ENCODE measurements at regions not wholly inside any gene's neighbourhood (a gene's known extent, or its start where the extent isn't known, plus 50 kb on each side); places are given as distances from the start of the nearest gene placed in this dataset.
"Not testable (repeated sequence)": the region's sequence is repeated elsewhere in the genome, so short reads cannot be mapped to it uniquely, and the experiment has no call there.

DNA sequence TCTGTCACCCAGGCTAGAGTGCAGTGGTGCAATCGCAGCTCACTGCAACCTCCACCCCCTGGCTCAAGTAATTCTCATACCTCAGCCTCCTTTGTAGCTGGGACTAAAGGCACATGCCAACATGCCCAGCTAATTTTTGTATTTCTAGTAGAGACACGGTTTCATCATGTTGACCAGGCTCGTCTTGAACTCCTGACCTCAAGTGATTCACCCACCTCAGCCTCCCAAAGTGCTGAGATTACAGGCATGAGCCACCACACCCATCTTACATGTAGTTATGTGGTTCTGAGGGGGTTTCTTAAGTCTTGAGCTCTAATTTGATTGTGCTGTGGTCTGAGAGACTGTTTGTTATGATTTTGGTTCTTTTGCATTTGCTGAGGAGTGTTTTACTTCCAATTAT, 57.3 kb upstream of the USP15 start:
- TF ChIP-seq, protein P1, sequence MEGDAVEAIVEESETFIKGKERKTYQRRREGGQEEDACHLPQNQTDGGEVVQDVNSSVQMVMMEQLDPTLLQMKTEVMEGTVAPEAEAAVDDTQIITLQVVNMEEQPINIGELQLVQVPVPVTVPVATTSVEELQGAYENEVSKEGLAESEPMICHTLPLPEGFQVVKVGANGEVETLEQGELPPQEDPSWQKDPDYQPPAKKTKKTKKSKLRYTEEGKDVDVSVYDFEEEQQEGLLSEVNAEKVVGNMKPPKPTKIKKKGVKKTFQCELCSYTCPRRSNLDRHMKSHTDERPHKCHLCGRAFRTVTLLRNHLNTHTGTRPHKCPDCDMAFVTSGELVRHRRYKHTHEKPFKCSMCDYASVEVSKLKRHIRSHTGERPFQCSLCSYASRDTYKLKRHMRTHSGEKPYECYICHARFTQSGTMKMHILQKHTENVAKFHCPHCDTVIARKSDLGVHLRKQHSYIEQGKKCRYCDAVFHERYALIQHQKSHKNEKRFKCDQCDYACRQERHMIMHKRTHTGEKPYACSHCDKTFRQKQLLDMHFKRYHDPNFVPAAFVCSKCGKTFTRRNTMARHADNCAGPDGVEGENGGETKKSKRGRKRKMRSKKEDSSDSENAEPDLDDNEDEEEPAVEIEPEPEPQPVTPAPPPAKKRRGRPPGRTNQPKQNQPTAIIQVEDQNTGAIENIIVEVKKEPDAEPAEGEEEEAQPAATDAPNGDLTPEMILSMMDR (IDR thresholded peaks at IDR 0.05) = not testable (repeated sequence)
- TF ChIP-seq EZH2 (IDR thresholded peaks at IDR 0.05) = not testable (repeated sequence)
